HG03457 (cell line): ENCODE measurements at regions not wholly inside any gene's neighbourhood (a gene's known extent, or its start where the extent isn't known, plus 50 kb on each side); places are given as distances from the start of the nearest gene placed in this dataset.

ENCODE experiments used
- ATAC-seq: cut with Tn5 transposase; IDR thresholded peaks from one replicate; pipeline ENCODE4 v1.9.1; 2021; ENCODE audit warnings: moderate number of reproducible peaks; ENCODE audit not compliant: unreplicated experiment

- ATAC-seq, result no peak
Observed at GRCh38 chr12:75908961-75909605, 122.5 kb downstream of the PHLDA1 start.

DNA sequence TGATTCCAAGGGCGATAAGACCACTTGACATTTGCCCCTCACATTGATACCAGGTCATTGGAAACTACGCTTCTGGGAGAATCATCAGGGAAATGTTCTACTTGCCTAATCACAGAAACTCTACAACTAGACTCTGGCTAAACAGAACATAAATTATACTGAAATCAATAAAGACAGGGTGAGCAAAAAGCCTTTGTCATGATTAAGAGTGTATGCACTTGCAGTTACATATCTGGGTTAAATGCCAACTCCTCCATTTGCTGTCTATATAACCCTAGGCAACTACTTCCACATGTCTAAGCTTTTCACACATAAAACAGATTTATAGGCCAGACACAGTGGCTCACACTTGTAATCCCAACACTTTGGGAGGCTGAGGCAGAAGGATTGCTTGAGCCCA, 125.7 kb downstream of the PHLDA1 start:
- ATAC-seq, result no peak

- ATAC-seq, result no peak
Observed at GRCh38 chr12:75900781-75901254, 130.8 kb downstream of the PHLDA1 start.

DNA sequence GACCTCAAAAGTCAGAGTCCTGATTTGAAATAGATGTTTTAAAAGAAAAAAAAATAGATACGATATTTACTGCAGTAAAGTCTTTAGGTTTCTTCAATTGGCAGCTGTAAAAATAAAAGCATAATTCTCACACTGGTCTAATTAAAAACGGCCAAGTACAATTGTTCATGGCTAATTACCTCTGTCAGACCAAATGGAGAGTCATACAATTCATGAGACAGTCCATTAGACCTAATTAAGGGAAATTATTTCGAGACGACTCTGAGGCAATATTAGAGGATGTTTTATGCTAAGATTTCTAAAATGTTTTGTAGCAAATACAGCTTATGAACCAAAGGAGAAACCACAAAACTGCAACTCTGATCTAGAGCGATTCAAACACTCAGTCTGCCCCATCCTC, 131.3 kb downstream of the PHLDA1 start:
- ATAC-seq, result no peak

DNA sequence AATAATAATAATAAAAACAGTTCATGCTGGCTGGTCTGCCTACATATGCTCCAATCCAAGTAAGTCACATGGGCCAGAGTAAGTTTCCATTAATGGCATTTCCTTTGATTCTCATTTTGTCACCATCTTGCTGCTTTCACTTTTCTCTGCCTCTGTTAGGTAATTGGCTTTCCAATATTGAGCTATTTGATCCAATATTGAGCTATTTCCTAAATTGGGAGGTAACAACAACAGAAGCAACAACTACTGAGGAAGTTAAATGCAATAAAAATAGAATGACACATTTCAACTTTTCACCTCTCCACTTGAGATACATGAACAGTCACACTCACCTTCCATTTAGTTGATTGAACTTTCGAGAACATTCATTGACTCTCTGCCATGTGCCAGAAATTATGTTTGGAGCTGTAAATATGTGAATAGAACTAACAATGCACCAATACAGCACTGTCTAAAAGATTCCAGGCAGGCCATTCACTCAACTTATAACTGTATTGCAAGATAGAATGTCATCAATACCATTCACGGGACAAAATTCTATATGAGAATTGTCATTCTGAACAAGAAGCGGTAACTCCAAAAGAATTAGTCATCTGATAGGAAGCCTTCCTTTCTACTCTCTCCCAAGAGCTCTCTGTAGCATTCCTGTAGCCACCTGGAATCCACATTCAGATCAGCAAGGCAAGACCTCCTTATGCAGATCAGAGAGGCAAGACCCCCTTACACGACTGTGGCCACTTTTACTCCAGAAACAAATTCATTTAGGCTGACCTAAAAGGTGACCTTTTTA, 136.4 kb downstream of the PHLDA1 start:
- ATAC-seq, result no peak

- no peak for ATAC-seq
Observed at GRCh38 chr12:75893765-75894164, 137.8 kb downstream of the PHLDA1 start.

- no peak for ATAC-seq
Observed at GRCh38 chr12:75892731-75893408, 138.7 kb downstream of the PHLDA1 start.

GRCh38 chr12:75891072-75891471, 140.5 kb downstream of the PHLDA1 start:
- ATAC-seq, result no peak

DNA sequence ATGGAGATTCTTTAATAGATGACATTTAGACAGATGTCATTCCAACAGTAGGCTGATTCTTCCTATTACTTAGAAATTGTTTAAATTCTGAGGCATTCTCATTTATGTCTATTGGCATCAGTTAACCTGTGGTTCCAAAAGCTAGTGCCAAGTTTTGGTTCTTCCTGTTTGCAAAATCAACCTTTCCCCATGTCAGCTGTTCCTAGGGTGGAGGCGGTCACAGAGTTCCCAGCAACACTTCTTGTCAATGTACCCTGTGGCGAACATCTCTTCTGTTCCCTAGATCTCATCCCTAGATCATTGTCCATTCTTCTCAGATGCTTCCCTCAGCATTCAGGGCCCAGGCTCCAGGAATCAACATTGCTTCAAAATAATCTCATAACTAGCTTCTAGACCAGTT, 140.9 kb downstream of the PHLDA1 start:
- ATAC-seq, result no peak

DNA sequence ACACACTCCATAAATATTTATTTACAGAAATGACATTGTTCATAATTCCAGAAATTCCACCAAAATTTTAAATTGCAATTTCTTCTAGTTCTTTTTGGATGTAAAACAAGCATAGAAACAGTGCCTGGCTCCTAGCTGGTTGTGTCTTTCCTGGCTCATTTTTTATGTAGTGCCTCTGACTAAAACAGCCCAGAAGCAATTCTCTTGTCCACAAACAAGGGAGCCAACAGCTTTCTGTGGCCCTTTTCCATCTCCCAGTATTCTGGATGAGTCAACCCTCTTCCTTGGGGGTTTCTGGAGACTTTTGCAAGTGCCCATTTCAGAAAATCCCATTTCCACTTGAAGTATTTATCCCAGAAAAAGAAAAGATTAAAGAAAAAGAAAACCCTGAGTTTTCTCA, 141.4 kb downstream of the PHLDA1 start:
- ATAC-seq, result no peak

DNA sequence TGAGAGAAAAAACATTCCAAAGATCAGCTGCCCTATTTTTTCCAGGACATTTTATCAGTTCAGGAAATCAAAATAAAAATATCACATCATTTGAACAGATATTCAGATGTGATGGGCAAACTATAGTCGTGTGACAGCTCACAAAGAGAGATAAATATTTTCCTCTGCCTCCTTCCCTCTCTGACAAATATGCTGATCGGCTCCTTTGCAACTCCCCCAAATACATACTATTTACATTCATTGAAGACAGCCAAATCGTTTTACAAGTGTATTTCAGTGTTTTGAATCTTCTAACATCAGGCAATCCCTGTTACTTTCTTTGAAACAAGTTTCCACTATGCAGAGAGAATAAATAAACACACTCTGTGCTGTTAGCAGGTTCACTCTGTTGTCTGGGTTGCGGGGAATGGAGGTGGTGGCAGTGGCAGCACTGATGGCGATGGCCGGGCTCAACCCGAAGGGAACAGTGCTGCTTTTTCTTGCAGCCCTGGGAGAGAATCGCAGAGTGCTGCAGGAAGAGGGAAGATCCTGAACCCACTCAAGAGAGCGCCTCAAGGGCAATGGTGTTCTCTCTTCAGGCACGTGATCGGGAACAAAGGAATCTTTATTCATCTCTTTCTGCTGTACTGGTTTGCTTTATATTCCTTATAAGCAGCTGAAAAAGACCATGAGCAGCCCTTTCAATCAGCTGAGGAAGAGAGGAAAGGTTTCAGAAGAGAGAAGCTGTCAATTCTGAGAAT, 142.5 kb downstream of the PHLDA1 start:
- ATAC-seq, result no peak

- ATAC-seq, result no peak
Observed at GRCh38 chr12:75888399-75888798, 143.2 kb downstream of the PHLDA1 start.

DNA sequence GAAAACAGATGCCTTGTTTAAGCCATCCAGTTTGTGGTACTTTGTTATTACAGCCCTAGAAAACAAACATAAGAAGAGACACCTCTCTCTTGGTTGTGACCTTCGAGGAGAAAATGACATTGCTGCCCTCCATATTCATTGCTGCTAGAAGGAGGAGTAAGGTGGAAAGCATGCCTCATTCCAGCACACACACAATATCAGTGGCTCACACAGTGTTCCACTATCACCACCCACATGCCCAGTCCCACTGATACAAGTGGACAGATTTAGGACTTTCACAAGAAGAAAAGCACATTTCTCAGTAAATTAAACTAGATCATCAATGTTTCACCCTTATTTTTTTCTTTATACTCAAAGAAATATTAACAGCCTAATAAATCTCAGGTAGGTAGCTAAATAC, 143.6 kb downstream of the PHLDA1 start:
- ATAC-seq, result no peak

DNA sequence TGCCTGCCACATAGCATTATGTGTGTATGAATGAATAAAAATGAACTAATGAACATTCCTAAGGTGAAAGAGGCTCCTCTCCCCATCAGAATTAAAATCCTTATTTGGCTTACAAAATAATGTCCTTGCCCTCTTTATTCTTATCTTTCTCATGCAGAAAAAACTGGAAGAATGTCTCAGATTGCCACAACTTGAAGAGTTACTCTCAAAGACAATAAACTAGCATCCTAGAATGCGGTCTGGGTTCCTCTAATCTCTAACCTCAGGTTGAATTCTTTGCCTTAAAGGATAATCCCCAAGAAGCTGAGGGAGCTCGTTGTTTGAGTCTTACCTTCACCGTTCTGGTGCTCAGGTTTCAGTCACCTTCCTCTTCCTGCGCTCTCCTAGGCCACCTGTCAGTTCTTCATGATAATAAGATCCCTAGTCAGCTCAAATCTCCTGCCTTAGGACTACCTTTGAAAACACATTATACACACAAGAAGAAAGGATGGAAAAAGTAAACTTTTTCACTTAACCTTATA, 147.1 kb downstream of the PHLDA1 start:
- no peak for ATAC-seq

- no peak for ATAC-seq
Observed at GRCh38 chr12:75883241-75883640, 148.3 kb downstream of the PHLDA1 start.

DNA sequence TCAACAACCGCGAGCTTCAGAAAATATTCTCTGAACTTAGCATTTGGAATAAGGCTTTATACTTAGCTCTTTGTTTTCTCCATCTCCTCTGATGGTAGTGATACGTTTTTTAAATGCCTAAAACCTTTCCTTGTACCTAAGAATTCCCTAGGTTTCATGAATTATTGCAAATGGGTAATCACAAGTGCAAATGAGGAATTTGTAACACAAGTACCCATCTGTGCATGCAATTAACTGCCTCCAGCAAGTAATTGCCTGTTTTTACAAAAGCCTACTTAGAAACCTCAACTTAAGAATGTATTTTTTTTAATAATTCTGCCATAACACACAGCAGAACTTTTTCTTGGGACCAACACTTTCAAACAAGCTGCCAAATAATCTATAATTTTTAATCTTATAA, 149.2 kb downstream of the PHLDA1 start:
- ATAC-seq, result no peak

GRCh38 chr12:75881920-75882319, 149.7 kb downstream of the PHLDA1 start:
- no peak for ATAC-seq

DNA sequence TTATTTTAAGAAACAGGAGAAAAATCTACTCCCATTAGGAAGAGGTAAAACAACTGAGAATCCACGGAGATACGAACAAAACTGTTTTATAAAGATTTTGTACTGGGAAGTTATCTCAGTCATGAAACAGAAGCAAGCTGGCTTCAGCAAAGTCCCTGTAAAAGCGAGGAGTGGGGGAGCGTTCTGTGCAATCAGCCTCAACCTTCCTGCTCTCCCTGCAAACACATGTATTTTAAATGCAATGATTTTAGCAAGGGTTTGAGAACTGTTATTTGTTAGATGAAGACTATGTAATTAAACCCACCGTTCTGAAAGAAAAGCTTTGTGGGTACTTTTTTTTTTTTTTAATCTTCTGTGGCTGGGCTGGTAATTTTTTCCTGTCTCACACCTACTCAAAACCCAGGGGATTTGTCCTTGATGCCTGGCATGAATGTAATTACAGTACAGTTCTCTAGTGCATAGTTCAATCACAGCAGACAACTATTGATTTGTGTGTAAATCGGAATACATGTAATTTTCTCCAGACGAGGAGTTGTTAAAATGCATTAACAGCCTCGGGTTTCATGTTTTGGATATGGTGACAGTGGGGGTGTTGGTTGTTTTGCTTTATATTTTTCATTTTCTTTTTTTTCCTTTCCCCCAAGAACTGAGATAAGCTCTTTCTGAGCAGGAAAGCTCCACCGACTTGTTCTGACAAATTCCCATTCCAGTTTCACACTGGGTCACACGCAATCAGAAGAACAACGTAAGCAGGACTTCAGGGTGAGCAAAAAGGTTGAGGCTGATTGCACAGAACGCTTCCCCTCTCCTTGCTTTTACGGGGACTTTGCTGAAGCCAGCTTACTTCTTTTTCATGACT, 153.6 kb downstream of the PHLDA1 start:
- ATAC-seq, result no peak

DNA sequence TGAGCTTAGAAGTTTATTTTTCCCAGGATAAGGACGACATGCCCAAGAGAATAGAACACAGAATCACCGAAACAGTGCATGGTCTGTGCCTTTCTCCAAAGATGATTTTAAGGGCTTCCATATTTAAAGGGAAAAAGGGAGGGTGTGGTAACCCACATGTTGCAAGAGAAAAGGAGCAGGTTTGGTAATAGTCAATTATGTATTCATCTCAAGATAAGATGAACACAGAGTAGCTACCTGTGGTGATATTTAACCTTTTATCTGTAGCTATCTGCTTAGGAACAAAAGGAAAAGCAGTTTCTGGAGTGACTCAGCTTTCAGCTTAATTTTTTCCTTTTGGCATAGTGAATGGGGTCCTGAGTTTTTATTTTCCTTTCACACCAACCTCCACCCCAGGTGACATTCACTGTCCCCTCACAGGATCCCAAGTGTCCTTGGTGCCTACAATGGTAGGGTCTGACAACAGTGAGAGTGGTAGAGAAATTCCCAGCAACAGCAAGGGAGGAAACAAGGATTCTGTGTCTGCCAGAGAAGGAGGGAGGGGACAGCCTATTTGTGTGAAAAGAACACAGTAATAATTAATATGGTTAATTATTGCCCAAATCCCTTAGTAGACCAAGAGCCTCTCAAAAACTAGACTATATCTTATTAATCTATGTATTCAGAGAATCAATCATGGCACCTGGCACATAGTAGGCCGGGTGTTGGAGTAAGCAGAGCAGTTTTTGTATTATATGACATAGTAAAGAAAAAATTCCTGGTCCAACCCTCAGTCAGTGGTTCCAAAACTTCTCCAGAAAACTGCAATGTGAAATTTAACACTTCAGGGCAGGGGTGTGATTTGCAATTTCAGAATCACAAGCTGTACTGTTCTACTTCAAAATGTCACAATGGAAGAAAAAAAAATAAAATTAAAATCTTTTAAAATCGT, 154.5 kb downstream of the PHLDA1 start:
- no peak for ATAC-seq
